Rectal smooth muscle tissue (tissue), 1 donor: ENCODE measurements at regions not wholly inside any gene's neighbourhood (a gene's known extent, or its start where the extent isn't known, plus 50 kb on each side); places are given as distances from the start of the nearest gene placed in this dataset.

Experiments used
- H3K27ac ChIP-seq: one replicate; pipeline ENCODE4 v1.7.0; 2013; ENCODE audit warnings: low read depth, low read length, inconsistent platforms
- H3K27me3 ChIP-seq: one replicate; pipeline ENCODE4 v1.7.0; 2013; ENCODE audit warnings: low read length; ENCODE audit not compliant: control insufficient read depth, insufficient read depth
- H3K36me3 ChIP-seq: one replicate; pipeline ENCODE4 v1.7.0; 2013; ENCODE audit warnings: low read length; ENCODE audit not compliant: control insufficient read depth, insufficient read depth
- H3K4me1 ChIP-seq: one replicate; pipeline ENCODE4 v1.7.0; 2013; ENCODE audit warnings: low read length; ENCODE audit not compliant: control insufficient read depth, insufficient read depth
- H3K4me3 ChIP-seq: one replicate; pipeline ENCODE4 v1.7.0; 2013; ENCODE audit warnings: low read length
- H3K9ac ChIP-seq: one replicate; pipeline ENCODE4 v1.7.0; 2013; ENCODE audit warnings: low read length

DNA sequence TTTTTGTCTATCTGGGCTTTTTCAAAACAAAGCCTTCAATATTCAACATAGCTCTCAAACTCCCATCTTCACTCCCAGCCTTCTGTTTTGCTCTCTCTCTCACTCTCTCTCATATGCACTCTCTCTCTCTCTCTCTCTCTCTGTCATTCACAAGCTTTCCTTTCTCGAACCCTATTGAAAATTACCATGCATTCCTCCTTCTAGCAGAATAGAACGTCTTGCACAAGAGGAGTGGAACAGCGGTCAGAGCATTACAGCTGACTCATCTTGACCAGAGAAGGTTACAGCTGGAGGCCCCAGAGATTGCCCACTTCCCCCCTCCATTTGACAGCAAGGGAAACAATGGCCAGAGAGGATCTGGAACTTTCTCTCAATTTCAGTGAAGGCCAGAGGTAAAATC lies 51.0 kb upstream of the LIFR start:
- H3K27me3 ChIP-seq: no peaks in the 10 kb centered on the region
- no peak overlapping the region for H3K4me3 ChIP-seq
- no peak overlapping the region for H3K27ac ChIP-seq
- no peaks in the 10 kb centered on the region for H3K4me1 ChIP-seq
- H3K36me3 ChIP-seq: no peaks in the 10 kb centered on the region
- no peak overlapping the region for H3K9ac ChIP-seq

DNA sequence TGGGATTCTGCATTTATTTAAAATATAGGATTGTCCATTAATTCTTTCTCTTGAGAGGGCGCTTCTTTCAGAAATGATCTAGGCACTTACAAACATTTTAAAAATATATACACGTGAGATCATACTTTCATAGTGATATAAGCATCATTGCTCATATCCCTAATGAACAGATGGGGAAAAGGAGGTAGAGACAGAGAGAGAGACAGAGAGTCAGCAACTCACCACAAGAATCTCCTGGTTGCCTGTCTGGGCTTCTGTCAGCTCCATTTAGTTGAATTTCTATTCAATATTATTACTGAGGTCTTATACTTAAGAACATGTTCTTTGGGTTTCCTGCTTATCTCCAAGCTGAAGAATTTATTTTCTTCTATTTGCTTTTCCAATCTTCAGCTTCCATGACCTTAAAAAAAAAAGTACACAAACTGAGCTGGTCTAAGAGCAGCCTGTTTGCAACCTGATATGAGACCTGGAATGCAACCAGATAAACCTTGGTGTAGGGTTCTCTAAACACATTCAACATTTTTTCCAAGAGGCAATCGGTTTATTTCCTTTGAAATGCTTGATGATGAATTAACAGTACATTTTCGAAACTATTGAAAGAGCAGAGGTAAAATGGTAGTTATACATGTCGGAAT lies 51.6 kb upstream of the LIFR start:
- no peak overlapping the region for H3K4me3 ChIP-seq
- no peak overlapping the region for H3K27ac ChIP-seq
- H3K27me3 ChIP-seq: no peaks in the 10 kb centered on the region
- no peak overlapping the region for H3K9ac ChIP-seq
- no peaks in the 10 kb centered on the region for H3K4me1 ChIP-seq
- no peaks in the 10 kb centered on the region for H3K36me3 ChIP-seq

DNA sequence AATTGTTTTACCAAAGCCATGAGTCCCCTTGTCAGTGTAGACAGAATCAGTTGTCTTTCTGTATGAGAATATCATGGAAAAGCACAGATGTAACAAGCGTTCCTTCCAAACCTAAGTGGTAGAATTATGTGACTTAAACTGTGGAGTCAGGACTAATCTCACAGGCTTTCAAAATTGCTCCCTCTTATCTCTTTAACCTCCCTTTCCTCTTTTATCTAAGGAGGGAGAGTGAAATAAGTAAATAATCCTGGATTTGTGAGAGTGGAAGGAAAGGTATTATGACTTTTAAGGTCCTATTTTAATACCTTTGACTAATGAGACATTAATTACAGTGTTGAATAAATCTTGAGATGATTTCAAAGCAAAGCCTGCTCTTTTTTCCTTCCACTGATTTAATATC lies 52.4 kb upstream of the LIFR start:
- Histone ChIP-seq H3K27ac (no peak overlapping the region), H3K36me3 (no peaks in the 10 kb centered on the region), H3K4me1 (no peaks in the 10 kb centered on the region), H3K27me3 (no peaks in the 10 kb centered on the region), H3K4me3 (no peak overlapping the region), H3K9ac (no peak overlapping the region)

DNA sequence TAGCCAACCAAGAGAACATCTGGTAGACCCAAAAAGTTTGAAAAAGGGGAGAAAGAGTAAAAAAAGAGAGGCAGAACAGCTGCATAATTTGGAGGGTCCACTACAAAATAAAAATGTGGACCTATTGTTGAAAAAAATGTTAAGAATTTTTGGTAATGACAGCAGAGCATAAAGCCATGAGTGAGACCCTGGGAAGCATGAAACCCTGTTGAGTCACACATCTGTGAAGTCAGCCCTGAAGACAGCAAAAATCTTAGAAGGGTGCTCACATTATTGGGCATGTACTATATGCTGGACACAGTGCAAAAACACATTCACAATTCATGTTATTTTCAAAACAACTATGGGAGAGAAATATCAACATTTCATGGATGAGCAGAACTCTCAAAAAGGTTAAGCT lies 56.4 kb upstream of the LIFR start:
- Histone ChIP-seq H3K27me3 (no peaks in the 10 kb centered on the region), H3K4me1 (no peaks in the 10 kb centered on the region), H3K9ac (no peak overlapping the region), H3K27ac (no peak overlapping the region), H3K4me3 (no peak overlapping the region), H3K36me3 (no peaks in the 10 kb centered on the region)

DNA sequence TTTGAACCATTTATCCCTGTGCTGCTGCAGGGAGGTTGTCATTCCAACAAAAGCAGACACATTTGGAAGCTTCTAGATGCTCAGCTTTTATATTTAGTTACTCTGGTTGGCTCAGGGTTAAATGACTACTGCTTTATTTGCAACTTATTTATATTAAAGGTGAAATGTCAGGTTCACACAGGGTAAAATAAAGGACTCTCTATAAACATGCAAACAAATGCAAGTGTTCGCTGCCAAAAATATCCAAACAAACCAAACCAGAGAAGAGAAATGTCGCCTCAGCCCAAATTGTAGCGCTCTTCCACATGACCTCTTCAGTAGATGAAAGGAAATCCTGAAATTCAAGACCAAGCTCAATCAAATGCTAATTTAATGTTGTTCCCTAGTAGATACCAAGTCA lies 57.0 kb upstream of the LIFR start:
- Histone ChIP-seq H3K4me1 (no peaks in the 10 kb centered on the region), H3K27ac (no peak overlapping the region), H3K9ac (no peak overlapping the region), H3K36me3 (no peaks in the 10 kb centered on the region), H3K4me3 (no peak overlapping the region), H3K27me3 (no peaks in the 10 kb centered on the region)

DNA sequence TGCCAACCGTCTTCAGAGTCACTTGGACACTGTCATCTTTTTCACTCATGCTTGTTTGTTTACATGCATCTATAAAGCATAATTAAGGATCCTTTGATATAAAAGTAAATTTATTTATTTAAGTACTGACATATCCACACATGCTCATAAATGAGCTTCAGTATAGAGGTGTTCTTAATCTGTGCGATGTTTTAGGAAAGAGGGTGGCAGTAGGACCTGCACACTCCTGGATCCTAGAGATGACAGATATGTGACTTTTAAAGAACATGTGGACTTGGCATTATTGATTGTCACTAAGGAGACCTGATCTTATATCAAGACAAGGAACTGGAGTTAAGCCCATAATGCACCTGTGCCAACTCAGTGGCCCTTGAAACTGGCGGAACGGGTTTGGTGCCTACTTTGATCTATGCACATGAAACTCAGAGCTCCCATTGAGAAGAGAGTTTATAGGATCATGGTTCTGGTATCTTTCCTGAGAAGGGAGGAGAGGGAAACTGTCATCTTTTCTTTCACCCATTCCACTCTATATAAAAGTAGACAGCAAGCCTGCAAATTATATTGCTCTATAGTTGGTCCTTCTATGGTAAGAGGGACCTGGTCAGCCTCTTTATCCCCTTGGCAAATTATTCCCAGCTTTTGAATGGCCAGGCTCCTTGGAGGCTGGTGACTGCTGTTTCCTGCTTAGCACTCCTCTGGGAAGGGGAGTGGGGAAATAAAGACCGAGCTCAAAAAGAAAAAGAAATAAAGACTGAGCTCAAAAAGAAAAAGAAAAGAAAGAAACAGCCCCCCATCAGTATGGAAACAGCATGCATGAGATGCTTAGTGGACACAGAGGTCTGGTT lies 57.8 kb upstream of the LIFR start:
- no peaks in the 10 kb centered on the region for H3K27me3 ChIP-seq
- H3K36me3 ChIP-seq: no peaks in the 10 kb centered on the region
- H3K4me1 ChIP-seq: no peaks in the 10 kb centered on the region
- no peak overlapping the region for H3K4me3 ChIP-seq
- H3K9ac ChIP-seq: no peak overlapping the region
- no peak overlapping the region for H3K27ac ChIP-seq

DNA sequence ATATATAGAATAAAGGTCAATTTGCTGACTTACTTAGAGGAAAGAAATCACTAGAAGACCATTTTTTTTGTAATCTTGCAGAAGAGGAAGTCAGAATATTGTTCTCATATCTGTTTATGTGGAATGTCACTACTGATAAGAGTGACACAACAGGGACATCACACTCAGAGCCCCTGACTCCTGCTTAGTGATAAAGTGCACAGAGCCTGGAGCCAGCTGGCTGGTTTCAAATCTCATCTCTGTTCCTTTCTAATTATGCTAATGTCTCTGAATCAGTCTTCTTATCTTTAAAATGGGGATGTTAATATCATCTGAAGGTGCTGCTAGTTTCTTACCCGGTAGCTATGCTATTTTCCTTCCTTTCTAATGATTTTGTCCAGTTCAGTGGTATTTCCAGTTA lies 58.6 kb upstream of the LIFR start:
- Histone ChIP-seq H3K9ac (no peak overlapping the region), H3K27me3 (no peaks in the 10 kb centered on the region), H3K27ac (no peak overlapping the region), H3K4me1 (no peaks in the 10 kb centered on the region), H3K4me3 (no peak overlapping the region), H3K36me3 (no peaks in the 10 kb centered on the region)

DNA sequence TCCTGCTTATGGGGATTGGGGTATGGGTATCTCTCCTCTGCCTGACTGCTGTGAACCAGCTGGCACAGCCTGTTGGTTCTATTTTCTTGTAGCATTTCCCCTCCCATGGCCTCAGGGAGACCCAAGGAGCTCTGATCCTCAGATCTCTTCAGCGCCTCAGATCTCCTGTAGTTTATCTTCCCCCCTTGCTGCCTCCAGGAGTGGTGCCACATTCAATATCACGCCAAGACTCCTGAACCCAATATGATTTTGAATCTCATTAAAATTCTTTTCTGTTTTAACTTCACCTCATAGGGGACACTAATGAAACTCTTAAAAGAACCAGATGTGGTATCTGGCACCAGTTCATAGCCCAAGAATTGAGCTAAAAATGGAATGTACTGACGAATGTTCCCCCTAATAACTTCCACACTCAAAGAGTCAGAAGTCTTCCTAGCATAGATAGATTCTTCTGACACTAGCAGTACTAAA lies 59.6 kb upstream of the LIFR start:
- Histone ChIP-seq H3K27me3 (no peaks in the 10 kb centered on the region), H3K36me3 (no peaks in the 10 kb centered on the region), H3K4me3 (no peak overlapping the region), H3K9ac (no peak overlapping the region), H3K4me1 (no peaks in the 10 kb centered on the region), H3K27ac (no peak overlapping the region)

DNA sequence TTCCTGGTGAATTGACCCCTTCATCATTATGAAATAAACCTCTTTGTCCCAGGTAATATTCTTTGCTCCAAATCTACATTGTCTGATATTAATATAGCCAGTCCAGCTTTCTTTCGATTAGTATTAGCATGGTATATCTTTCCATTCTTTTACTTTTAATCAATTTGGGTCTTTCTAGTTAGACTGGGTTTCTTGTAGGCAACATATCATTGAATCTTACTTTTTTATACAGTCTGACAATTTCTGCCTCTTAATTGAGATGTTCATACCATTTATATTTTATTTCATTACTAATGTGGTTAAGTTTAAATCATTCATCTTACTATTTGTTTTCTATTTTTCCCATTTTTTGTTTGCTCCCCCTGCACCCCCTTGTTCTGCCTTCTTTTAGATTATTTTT lies 61.7 kb upstream of the LIFR start:
- Histone ChIP-seq H3K4me3 (no peak overlapping the region), H3K27me3 (no peaks in the 10 kb centered on the region), H3K4me1 (no peaks in the 10 kb centered on the region), H3K36me3 (no peaks in the 10 kb centered on the region), H3K27ac (no peak overlapping the region), H3K9ac (no peak overlapping the region)

DNA sequence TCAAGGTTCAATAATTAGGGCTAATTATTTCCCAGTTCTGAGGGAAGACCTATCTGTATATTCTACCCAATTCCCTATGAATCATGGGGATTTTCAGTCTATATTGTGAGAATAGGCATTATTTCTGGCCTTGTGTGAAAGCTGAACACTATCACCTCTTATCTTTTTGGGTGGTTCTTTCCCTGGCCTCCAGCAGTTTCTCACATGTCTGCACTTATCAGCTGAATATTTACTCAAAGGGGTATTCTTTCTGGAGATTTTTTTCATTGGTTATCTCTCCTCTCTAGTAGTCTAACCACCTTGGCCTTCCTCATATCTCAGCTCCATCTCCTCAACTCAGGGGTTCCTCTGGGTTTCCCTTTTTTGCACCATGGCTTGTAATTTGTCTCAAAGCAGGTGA lies 64.9 kb upstream of the LIFR start:
- H3K27me3 ChIP-seq: no peaks in the 10 kb centered on the region
- H3K27ac ChIP-seq: no peak overlapping the region
- no peak overlapping the region for H3K4me3 ChIP-seq
- H3K4me1 ChIP-seq: no peaks in the 10 kb centered on the region
- H3K36me3 ChIP-seq: no peaks in the 10 kb centered on the region
- H3K9ac ChIP-seq: no peak overlapping the region

DNA sequence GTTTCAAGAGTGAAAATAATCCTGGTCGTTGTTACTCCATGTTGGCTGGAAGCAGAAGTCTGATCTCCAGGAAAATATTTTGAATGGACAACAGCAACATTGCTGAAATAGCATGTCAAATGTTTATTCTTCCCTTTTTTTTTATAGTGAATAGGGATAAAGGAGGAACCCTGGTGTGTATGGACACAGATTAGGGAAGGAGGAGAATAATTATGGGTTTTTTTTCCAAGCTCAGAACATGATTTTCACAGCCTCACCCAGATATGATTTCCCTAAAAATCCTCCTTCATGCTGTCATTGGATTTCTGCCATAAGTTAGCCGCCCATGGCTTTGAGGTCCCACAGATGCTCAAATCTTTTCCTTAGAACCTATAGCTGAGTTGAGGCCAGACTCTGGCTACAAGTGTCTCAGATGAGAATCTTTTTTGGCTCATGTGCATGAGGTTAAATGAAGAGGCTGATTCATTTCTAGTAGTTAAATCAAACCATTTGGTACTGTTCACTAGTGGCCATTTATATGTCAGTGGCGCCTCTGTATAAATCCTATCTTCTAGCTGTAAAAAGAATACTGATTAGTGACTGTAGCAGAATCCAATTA lies 65.5 kb upstream of the LIFR start:
- H3K27ac ChIP-seq: no peak overlapping the region

DNA sequence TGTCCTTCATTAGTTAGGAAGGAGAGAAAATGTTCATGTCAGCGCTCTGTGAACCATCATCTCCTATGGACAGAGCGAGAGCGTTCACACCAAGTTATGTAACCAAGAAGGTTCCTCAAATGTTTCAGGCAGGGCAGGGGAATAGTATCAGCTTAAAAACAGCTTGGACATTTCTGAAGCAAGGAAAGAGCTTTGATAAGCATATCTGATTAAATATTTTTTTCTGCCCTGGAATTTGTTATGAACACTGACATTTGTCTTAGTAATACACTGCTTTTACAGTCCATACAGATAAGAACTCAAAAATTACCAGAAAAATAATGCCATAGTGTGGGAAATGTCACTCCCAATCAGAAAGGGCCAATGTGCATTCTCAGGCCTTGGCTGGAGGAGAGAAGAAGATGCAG lies 66.3 kb upstream of the LIFR start:
- no peaks in the 10 kb centered on the region for H3K27me3 ChIP-seq
- H3K4me1 ChIP-seq: no peaks in the 10 kb centered on the region
- H3K4me3 ChIP-seq: no peak overlapping the region
- no peak overlapping the region for H3K27ac ChIP-seq
- no peak overlapping the region for H3K9ac ChIP-seq
- no peaks in the 10 kb centered on the region for H3K36me3 ChIP-seq

More for the DNA sequence above, 65.5 kb upstream of the LIFR start:
- H3K4me3 ChIP-seq: no peak overlapping the region
- no peaks in the 10 kb centered on the region for H3K27me3 ChIP-seq
- no peaks in the 10 kb centered on the region for H3K4me1 ChIP-seq
- H3K36me3 ChIP-seq: no peaks in the 10 kb centered on the region
- H3K9ac ChIP-seq: no peak overlapping the region
